PC-3 (cell line): ENCODE measurements at regions not wholly inside any gene's neighbourhood (a gene's known extent, or its start where the extent isn't known, plus 50 kb on each side); places are given as distances from the start of the nearest gene placed in this dataset.

ENCODE experiments used
- ATAC-seq: fragments of 200-7000 bp; cut with Tn5 transposase; 2 replicates; pipeline ENCODE4 v1.9.1; 2020; ENCODE audit warnings: mild to moderate bottlenecking, moderate library complexity
- BruUV-seq: library from RNA; stranded (reverse); fragments of 400-500 nt; replicated peaks from 2 replicates; lab custom pipeline; 2021; lab: Mats Ljungman, UMichigan
- CTCF ChIA-PET: fragments of 300-600 bp; sonication (Branson Sonifier 250); formaldehyde crosslinking; loops from one replicate; lab custom pipeline; 2022; ENCODE audit warnings: antibody characterized with exemption; lab: Charles Lee
- POLR2A ChIA-PET: fragments of 300-600 bp; sonication (Branson Sonifier 250); formaldehyde crosslinking; loops from one replicate; lab custom pipeline; 2022; ENCODE audit warnings: antibody characterized with exemption; ENCODE audit not compliant: unreplicated experiment; lab: Charles Lee
- DNase-seq: peaks from one replicate; pipeline ENCODE4 v3.0.0-alpha.2; 2015
- H2AFZ ChIP-seq: fragments of 300-600 bp; sonication (generic); 2 replicates; pipeline ENCODE4 v1.6.0; 2016; ENCODE audit warnings: antibody characterized with exemption, low read length
- H3F3A ChIP-seq: fragments of 300-600 bp; sonication (generic); one replicate; pipeline ENCODE4 v1.6.0; 2017; ENCODE audit warnings: antibody characterized with exemption, low read length, control low read depth, mild to moderate bottlenecking; ENCODE audit not compliant: unreplicated experiment
- H3K27ac ChIP-seq: fragments of 300-600 bp; sonication (generic); 2 replicates; pipeline ENCODE4 v1.5.1; 2016; ENCODE audit warnings: mild to moderate bottlenecking, low read length
- H3K27me3 ChIP-seq: fragments of 300-600 bp; sonication (generic); 2 replicates; pipeline ENCODE4 v1.6.1; 2016; ENCODE audit warnings: low read length, mixed read lengths
- H3K36me3 ChIP-seq: fragments of 300-600 bp; sonication (generic); 2 replicates; pipeline ENCODE4 v1.6.1; 2016; ENCODE audit warnings: low read depth, mixed run types, low read length, mixed read lengths
- H3K4me1 ChIP-seq: fragments of 300-600 bp; sonication (generic); 2 replicates; pipeline ENCODE4 v1.5.1; 2016; ENCODE audit warnings: low read length; ENCODE audit not compliant: insufficient read depth
- H3K4me2 ChIP-seq: fragments of 300-600 bp; sonication (generic); 2 replicates; pipeline ENCODE4 v1.6.0; 2016; ENCODE audit warnings: low read length
- H3K4me3 ChIP-seq: fragments of 300-600 bp; sonication (generic); 2 replicates; pipeline ENCODE4 v1.5.1; 2016; ENCODE audit warnings: mild to moderate bottlenecking, low read length, mixed read lengths
- H3K79me2 ChIP-seq: fragments of 300-600 bp; sonication (generic); 2 replicates; pipeline ENCODE4 v1.6.1; 2017; ENCODE audit warnings: low read length, mixed read lengths
- H3K9ac ChIP-seq: fragments of 300-600 bp; sonication (generic); 2 replicates; pipeline ENCODE4 v1.6.0; 2016; ENCODE audit warnings: mild to moderate bottlenecking, low read length
- H3K9me2 ChIP-seq: fragments of 300-600 bp; sonication (generic); replicated peaks from 2 replicates; pipeline ENCODE4 v1.6.1; 2016; ENCODE audit warnings: mixed run types, low read length, mixed read lengths
- H3K9me3 ChIP-seq: fragments of 300-600 bp; sonication (generic); 2 replicates; pipeline ENCODE4 v1.6.1; 2016; ENCODE audit warnings: low read length, mixed read lengths
- H4K20me1 ChIP-seq: fragments of 300-600 bp; sonication (generic); 2 replicates; pipeline ENCODE4 v1.6.1; 2016; ENCODE audit warnings: low read length, mixed read lengths
- CTCF ChIP-seq: fragments of 300-600 bp; sonication (generic); conservative IDR thresholded peaks from 2 replicates; pipeline ENCODE4 v1.5.1; 2017; ENCODE audit warnings: antibody characterized with exemption, low read depth, mild to moderate bottlenecking, low read length
- EZH2 ChIP-seq: fragments of 300-600 bp; sonication (generic); IDR thresholded peaks from one replicate; pipeline ENCODE4 v1.6.1; 2017; ENCODE audit warnings: antibody characterized with exemption, mild to moderate bottlenecking, low read length; ENCODE audit not compliant: unreplicated experiment
- EZH2phosphoT487 ChIP-seq: fragments of 300-600 bp; sonication (generic); IDR thresholded peaks from 2 replicates; pipeline ENCODE4 v1.6.1; 2018; ENCODE audit warnings: mild to moderate bottlenecking, antibody characterized with exemption, low read length, borderline replicate concordance
- intact Hi-C: fragments of 100-400 bp; cut with micrococcal nuclease; formaldehyde crosslinking; loops from 2 replicates; pipeline ENCODE4 v1.9.0; 2023

- Histone ChIP-seq H3K36me3 (no peaks in the 10 kb centered on the region), H3K4me3 (no peak overlapping the region), H3K27me3 (no peaks in the 10 kb centered on the region), H3K79me2 (no peaks in the 10 kb centered on the region), H3K4me1 (no peaks in the 10 kb centered on the region), H3K9me3 (no peaks in the 10 kb centered on the region), H3K9me2 (no peaks in the 10 kb centered on the region), H3K4me2 (no peak overlapping the region), H3F3A (no peaks in the 10 kb centered on the region), H3K9ac (no peak overlapping the region), H2AFZ (no peak overlapping the region), H3K27ac (no peak overlapping the region), H4K20me1 (no peaks in the 10 kb centered on the region)
- DNase-seq, result no peak
- intact Hi-C loops, result no loop called here
- no TSS peak for BruUV-seq
- ChIA-PET POLR2A (no interaction called here), CTCF (no interaction called here)
- TF ChIP-seq EZH2, result no peak
- no peak for TF ChIP-seq CTCF
- TF ChIP-seq EZH2phosphoT487, result no peak
- no peak for ATAC-seq
Observed at GRCh38 chr16:79534143-79534542, 66.4 kb downstream of the MAF start.

GRCh38 chr16:79533292-79533691, 67.2 kb downstream of the MAF start:
- intact Hi-C loops, result no loop called here
- H3K9ac ChIP-seq, result no peak overlapping the region
- no peaks in the 10 kb centered on the region for H3K27me3 ChIP-seq
- ChIA-PET POLR2A (no interaction called here), CTCF (no interaction called here)
- H3K4me1 ChIP-seq, result no peaks in the 10 kb centered on the region
- H3K36me3 ChIP-seq, result no peaks in the 10 kb centered on the region
- TF ChIP-seq EZH2 (no peak), EZH2phosphoT487 (no peak), CTCF (no peak)
- H3K79me2 ChIP-seq, result no peaks in the 10 kb centered on the region
- no peak overlapping the region for H3K27ac ChIP-seq
- DNase-seq, result no peak
- no peak overlapping the region for H3K4me2 ChIP-seq
- no peak overlapping the region for H2AFZ ChIP-seq
- BruUV-seq, result no TSS peak
- no peaks in the 10 kb centered on the region for H3F3A ChIP-seq
- H3K9me2 ChIP-seq, result no peaks in the 10 kb centered on the region
- no peak overlapping the region for H3K4me3 ChIP-seq
- no peaks in the 10 kb centered on the region for H4K20me1 ChIP-seq
- H3K9me3 ChIP-seq, result no peaks in the 10 kb centered on the region
- ATAC-seq, result no peak

GRCh38 chr16:79532785-79533184, 67.8 kb downstream of the MAF start:
- ChIA-PET CTCF (no interaction called here), POLR2A (no interaction called here)
- BruUV-seq, result no TSS peak

More at GRCh38 chr16:79532785-79533184, 67.8 kb downstream of the MAF start:
- Histone ChIP-seq H2AFZ (no peak overlapping the region), H3F3A (no peaks in the 10 kb centered on the region), H4K20me1 (no peaks in the 10 kb centered on the region), H3K9ac (no peak overlapping the region), H3K79me2 (no peaks in the 10 kb centered on the region), H3K4me3 (no peak overlapping the region), H3K4me2 (no peak overlapping the region), H3K9me2 (no peaks in the 10 kb centered on the region), H3K4me1 (no peaks in the 10 kb centered on the region), H3K27ac (no peak overlapping the region), H3K27me3 (no peaks in the 10 kb centered on the region), H3K9me3 (no peaks in the 10 kb centered on the region), H3K36me3 (no peaks in the 10 kb centered on the region)
- no peak for TF ChIP-seq EZH2phosphoT487
- no peak for TF ChIP-seq EZH2
- TF ChIP-seq CTCF, result no peak
- intact Hi-C loops, result no loop called here
- ATAC-seq (no peak), DNase-seq (no peak)
